GM19324 (cell line): ENCODE measurements at regions not wholly inside any gene's neighbourhood (a gene's known extent, or its start where the extent isn't known, plus 50 kb on each side); places are given as distances from the start of the nearest gene placed in this dataset.
"Not testable (repeated sequence)": the region's sequence is repeated elsewhere in the genome, so short reads cannot be mapped to it uniquely, and the experiment has no call there.

Experiments
- ATAC-seq: cut with Tn5 transposase; IDR thresholded peaks from one replicate; pipeline ENCODE4 v1.9.1; 2021; ENCODE audit warnings: mild to moderate bottlenecking, moderate library complexity; ENCODE audit not compliant: unreplicated experiment, low FRiP score

DNA sequence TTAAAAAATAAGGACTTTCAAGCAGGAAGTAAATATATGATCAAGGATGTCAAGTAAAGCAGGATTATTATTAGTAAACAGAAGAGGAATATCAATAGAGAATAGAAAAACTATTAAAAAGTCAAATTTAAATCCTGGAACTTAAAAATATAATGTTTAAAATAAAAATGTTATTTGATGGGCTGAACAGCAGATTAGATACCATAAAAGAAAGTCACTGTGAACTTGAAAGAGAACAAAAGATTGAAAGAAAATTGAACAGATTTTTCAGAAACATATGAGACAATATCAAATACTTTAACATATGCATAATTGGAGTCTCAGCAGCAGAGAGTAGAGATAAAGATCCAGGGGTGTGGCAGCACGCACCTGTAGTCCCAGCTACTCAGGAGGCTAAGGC is 1213.7 kb upstream of the AUTS2 start:
- no peak for ATAC-seq

- ATAC-seq, result no peak
These were observed 1205.2 kb upstream of the AUTS2 start for GRCh38 chr7:68393051-68393450.

- no peak for ATAC-seq
These were observed 1204.1 kb upstream of the AUTS2 start for GRCh38 chr7:68394131-68394530.

- ATAC-seq, result no peak
These were observed 1198.2 kb upstream of the AUTS2 start for GRCh38 chr7:68399991-68400590.

DNA sequence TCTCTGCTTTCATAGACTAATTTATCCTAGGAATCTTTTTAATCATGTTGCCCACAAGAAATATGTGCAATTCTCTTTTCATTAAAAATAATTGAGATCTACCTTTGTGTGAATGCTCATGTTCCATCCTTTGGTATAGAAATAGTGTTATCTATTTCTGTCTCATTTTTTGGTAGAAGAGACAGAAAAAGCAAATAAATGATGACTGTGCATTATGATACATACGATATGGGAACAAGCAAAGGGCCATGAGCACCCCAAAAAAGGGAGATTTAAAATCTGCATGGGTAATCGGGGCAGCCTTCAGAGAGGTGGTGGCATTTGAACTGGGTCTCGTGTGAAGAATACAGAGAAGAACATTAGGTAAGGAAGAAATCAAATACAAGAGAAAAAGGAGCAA is 1197.5 kb upstream of the AUTS2 start:
- no peak for ATAC-seq

GRCh38 chr7:68401313-68401712 is 1197.0 kb upstream of the AUTS2 start:
- no peak for ATAC-seq

DNA sequence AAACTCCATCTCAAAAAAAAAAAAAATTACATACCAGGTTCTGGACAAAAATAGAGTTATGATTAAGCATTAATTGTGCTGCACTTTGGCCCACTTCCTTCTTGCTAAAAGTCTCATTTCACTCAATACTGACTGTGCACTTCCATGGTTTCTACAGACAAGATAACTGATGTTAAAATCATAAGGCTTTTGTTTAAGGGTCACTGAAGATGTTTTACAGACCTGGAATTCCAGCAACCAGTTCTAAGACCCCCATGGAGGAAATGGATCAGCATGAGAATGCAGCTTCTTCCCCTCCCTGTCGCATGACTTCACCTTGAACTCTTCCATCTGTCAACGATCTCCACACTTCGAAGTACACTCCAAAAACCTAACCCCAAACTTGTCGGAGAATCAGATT is 1191.8 kb upstream of the AUTS2 start:
- no peak for ATAC-seq

DNA sequence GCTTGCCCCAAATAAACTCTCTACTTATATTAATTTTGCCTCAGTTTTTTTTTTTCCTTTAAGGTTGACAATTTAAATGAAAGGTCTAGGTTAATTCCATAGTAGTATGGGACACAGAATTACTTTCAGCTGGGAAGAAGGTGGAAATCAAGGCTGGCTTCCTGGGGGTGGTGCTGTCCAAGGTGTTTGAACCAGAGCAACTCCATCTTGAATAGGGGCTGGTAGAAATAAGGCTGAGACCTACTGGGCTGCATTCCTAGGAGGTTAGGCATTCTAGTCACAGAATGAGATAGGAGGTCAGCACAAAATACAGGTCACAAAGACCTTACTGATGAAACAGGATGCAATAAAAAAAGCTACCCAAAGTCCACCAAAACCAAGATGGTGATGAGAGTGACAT is 1190.8 kb upstream of the AUTS2 start:
- ATAC-seq, result no peak

DNA sequence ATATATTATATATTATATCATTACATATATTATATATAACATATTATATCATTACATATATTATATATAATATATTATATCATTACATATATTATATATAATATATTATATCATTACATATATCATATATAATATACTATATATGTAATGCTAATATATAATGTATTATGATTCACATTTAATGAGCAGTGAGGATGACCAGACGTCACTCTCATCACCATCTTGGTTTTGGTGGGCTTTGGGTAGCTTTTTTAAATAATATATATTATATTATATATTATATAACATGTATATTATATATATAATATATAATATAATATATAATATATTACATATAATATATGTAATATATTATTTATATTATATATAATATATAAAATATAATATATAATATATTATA is 1189.4 kb upstream of the AUTS2 start:
- ATAC-seq, result no peak

DNA sequence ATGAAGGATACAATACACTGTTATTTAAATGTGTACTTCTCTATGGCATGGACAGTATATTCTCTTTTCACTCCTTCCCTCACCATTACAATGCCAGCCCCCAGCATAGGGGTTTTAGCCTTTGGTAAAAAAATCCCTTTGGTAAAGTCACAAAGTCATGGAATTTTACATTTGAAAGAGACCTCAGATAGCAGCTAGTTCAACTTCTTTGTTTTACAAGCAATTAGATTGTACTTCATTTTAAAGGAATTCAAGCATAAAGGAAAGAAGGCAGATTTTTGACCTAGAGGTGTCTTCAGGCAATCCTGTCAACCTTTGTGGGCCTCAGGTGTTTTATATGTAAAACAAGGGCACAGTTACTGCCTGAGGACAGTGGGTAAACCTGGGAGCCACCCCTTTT is 1188.4 kb upstream of the AUTS2 start:
- no peak for ATAC-seq

DNA sequence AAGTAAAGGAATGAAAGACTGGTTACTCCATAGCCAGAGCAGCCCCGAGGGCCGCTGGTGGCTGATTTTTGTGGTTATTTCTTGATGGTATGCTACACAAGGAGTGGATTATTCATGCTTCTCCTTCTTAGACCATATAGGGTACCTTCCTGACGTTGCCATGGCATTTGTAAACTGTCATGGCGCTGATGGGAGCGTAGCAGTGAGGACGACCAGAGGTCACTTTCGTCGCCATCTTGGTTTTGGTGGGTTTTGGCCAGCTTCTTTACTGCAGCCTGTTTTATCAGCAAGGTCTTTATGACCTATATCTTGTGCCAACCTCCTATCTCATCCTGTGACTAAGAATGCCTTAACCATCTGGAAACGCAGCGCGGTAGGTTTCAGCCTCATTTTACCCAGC is 1187.6 kb upstream of the AUTS2 start:
- not testable (repeated sequence) for ATAC-seq

GRCh38 chr7:68411742-68412141 is 1186.5 kb upstream of the AUTS2 start:
- no peak for ATAC-seq

- no peak for ATAC-seq
These were observed 1183.4 kb upstream of the AUTS2 start for GRCh38 chr7:68414631-68415425.

- ATAC-seq, result no peak
These were observed 1181.3 kb upstream of the AUTS2 start for GRCh38 chr7:68417002-68417401.

GRCh38 chr7:68417659-68418058 is 1180.6 kb upstream of the AUTS2 start:
- no peak for ATAC-seq

DNA sequence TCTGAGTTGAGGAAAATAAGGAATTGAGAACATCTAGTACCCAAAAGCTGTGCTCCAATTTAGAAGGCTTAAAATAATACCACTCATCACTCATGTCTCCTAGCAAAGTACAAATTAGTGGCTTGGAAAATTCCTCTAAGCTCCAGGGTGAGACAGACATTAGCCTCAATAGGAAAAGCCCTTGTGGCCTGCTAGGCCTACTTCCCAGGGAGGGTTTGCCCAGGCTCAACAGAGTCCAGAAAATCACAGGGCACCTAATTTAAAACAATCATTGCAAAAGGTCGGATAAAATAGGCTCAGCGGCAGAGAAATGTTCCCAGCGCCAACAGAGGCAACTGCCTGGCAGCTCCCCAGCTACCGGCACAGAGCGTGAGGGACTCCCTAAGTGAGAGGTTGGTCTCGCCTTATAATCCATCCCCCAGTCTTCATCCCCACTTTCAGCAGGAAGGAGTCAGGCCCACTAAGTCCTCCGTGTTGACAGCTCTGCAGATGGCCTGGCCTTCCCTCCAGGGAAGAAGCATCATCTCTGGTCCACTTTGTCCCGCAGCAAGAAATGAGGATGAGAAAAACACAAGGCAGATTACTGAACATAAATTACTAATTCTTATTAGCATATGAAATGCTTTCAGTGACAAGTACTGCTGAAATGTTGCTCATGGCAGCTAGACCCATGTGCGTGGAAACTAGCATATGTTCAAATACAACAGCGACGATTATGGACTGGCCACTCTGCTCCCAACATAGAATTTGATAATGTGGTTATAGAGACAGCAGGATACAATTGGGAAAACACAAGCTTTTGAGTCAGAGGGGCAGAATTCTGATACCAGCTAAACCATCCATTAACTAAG is 1177.7 kb upstream of the AUTS2 start:
- no peak for ATAC-seq

DNA sequence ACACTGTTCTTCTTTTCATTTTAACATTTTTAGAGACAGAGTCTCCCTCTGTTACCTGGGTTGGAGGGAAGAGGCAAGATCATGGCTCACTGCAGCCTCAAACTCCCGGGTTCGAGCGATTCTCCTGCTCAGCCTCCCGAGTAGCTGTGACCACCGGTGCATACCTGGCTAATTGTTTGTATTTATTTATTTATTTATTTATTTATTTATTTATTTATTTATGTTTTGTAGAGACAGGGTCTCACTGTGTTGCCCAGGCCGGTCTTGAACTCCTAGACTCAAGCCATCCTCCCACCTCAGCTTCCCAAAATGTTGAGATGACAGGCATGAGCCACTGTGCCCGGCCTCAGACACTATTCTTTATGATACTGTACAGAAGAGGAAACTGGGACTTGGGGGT is 1176.6 kb upstream of the AUTS2 start:
- no peak for ATAC-seq

GRCh38 chr7:68422281-68422680 is 1176.0 kb upstream of the AUTS2 start:
- ATAC-seq, result no peak

- no peak for ATAC-seq
These were observed 1174.9 kb upstream of the AUTS2 start for GRCh38 chr7:68423356-68423755.

GRCh38 chr7:68424658-68425297 is 1173.5 kb upstream of the AUTS2 start:
- no peak for ATAC-seq

DNA sequence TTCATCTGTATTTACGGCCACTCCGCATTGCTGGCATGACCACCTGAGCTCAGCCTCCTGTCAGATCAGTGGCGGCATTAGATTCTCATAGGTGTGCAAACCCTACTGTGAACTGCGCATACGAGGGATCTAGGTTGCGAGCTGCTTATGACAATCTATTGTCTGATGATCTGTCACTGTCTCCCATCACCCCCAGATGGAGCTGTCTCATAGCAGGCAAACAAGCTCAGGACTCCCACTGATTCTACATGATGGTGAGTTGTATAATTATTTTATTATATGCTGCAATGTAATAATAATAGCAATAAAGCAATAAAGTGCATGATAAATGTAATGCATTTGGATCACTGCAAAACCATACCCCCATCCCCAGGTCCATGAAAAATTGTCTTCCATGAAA is 1172.9 kb upstream of the AUTS2 start:
- ATAC-seq, result no peak
